ENCODE measurements at regions not wholly inside any gene's neighbourhood (a gene's known extent, or its start where the extent isn't known, plus 50 kb on each side); places are given as distances from the start of the nearest gene placed in this dataset.

DNA sequence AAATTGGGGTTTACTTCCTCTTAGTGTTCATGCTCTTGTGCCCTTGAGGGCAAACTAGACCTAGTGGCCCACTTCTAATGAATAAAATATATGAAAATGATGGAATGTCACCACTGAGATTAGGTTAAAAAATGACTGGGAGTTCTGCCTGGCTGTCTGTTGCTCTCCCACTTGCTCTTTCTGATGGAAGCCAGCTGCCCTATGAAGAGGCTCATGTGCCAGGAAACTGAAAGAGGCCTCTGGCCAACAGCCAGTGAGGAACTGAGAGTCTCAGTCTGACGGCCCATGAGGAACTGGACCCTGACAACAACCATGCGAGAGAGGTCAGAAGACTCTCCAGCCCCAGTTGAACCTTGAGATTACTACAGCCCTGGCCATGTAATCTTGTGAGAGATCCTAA, 107.1 kb upstream of the FHIT start:
- intact Hi-C loops (cut with DNase I; ENCODE audit: low total_unique reads): no loop called here
- TF ChIP-seq POLR2A (IDR thresholded peaks at IDR 0.05) (no peak), EP300 (IDR thresholded peaks at IDR 0.05) (no peak), POLR2AphosphoS5 (IDR thresholded peaks at IDR 0.05) (peak in 2 of 3 donors; percentile 22 to 49)
- TF ChIP-seq, protein P1, sequence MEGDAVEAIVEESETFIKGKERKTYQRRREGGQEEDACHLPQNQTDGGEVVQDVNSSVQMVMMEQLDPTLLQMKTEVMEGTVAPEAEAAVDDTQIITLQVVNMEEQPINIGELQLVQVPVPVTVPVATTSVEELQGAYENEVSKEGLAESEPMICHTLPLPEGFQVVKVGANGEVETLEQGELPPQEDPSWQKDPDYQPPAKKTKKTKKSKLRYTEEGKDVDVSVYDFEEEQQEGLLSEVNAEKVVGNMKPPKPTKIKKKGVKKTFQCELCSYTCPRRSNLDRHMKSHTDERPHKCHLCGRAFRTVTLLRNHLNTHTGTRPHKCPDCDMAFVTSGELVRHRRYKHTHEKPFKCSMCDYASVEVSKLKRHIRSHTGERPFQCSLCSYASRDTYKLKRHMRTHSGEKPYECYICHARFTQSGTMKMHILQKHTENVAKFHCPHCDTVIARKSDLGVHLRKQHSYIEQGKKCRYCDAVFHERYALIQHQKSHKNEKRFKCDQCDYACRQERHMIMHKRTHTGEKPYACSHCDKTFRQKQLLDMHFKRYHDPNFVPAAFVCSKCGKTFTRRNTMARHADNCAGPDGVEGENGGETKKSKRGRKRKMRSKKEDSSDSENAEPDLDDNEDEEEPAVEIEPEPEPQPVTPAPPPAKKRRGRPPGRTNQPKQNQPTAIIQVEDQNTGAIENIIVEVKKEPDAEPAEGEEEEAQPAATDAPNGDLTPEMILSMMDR (IDR thresholded peaks at IDR 0.05): no peak
- DNase-seq: peak; percentile 49 to 87
- H3K36me3 ChIP-seq: no peaks in the 10 kb centered on the region
- H3K27me3 ChIP-seq: no peaks in the 10 kb centered on the region
- no peak overlapping the region for H3K4me3 ChIP-seq
- no peaks in the 10 kb centered on the region for H3K9me3 ChIP-seq
- 9 to 38% (median 27%) methylated on average over 2 of the region's 2 CpGs for whole genome bisulfite sequencing, 5 donors
- H3K27ac ChIP-seq: no peak overlapping the region
- peaks cover 0 to 20% (median 11%) of the 10 kb centered on the region in 4 donors for H3K4me1 ChIP-seq

DNA sequence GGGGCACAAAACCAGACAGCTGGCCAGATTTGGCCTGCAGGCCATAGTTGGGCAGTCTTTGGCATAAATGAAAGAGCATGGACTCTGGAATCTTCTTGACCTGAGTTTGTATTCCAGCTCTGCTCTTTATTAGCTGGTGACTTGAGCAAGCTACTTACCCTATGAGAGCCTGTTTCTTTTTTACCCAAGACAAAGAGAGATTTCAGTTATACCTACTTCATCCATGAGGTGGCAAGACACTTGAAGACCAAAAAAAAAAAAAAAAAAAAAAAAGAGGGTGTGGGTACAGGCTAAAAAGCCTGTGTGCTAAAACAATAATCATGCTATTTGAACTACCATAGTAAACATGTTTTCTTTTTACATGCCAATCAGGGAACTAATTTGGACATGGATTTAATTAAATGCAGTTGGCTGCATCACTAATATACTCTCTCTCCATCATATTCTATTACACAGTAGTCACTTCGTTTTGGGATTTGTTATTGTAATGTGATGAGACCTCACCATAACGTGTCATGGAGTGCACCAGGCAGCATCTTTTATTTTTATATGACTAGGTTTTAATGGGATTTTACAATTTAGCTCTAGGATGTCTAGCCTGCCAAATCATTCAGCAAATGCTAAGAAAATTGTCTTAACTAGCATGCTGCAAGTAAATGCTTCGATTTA, 109.2 kb upstream of the FHIT start:
- Histone ChIP-seq H3K4me1 (peaks cover 0 to 20% (median 11%) of the 10 kb centered on the region in 4 donors), H3K36me3 (no peaks in the 10 kb centered on the region), H3K4me3 (no peak overlapping the region), H3K9me3 (peaks cover 0 to 5% (median 0%) of the 10 kb centered on the region in 4 donors), H3K27me3 (no peaks in the 10 kb centered on the region), H3K27ac (no peak overlapping the region)
- intact Hi-C loops (cut with DNase I; ENCODE audit: low total_unique reads): no loop called here
- TF ChIP-seq, protein P1 (IDR thresholded peaks at IDR 0.05): no peak
- TF ChIP-seq POLR2A (IDR thresholded peaks at IDR 0.05) (no peak), EP300 (IDR thresholded peaks at IDR 0.05) (no peak), POLR2AphosphoS5 (IDR thresholded peaks at IDR 0.05) (no peak)
- no peak for DNase-seq
- 55 to 73% (median 62%) methylated on average over 3 of the region's 3 CpGs for WGBS, 5 donors

DNA sequence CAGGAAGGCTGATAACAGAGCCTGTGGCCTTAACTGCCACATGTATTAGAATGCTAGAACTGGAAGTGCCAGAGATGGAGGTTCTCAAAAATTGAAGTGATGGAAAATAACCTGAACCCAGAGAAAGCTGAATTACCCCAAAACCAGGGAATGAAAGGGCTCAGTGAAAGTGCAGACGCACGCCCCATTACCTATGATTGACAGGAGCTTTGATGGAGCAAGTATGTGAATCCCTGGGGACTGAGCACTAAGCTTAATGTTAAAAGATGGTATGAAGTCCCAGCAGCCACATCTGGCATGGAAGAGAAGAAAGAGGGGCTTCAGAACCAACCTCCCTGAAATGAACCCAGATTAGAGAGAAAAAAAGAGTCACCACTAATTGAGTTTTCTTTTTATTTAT, 118.4 kb upstream of the FHIT start:
- WGBS, 5 donors: 79 to 92% (median 88%) methylated on average over 2 of the region's 2 CpGs
- H3K27ac ChIP-seq: no peak overlapping the region
- no peaks in the 10 kb centered on the region for H3K27me3 ChIP-seq
- intact Hi-C loops (cut with DNase I; ENCODE audit: low total_unique reads): no loop called here
- no peaks in the 10 kb centered on the region for H3K36me3 ChIP-seq
- H3K4me1 ChIP-seq: no peaks in the 10 kb centered on the region
- TF ChIP-seq, protein P1 (IDR thresholded peaks at IDR 0.05): no peak
- TF ChIP-seq EP300 (IDR thresholded peaks at IDR 0.05) (no peak), POLR2A (IDR thresholded peaks at IDR 0.05) (no peak), POLR2AphosphoS5 (IDR thresholded peaks at IDR 0.05) (no peak)
- H3K9me3 ChIP-seq: no peaks in the 10 kb centered on the region
- no peak for DNase-seq
- H3K4me3 ChIP-seq: no peak overlapping the region

DNA sequence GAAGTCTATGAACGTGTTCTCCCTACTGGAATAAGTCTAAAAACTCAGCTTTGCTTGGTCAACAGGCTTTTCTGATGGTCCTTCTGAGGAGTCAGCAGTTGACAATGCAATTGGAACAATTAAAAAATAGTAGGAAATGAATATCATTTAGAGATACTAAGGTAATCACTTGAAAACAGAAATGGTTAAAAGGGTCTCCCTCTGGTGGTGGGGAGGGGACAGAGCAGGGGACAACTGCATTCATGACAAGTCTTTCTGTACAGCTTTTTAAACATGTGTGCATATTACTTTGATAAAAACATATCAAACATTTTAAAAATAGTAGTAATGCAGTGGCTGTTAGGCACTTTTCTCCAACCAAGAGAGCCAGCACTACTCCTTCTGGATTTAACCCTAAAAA, 119.9 kb upstream of the FHIT start:
- Histone ChIP-seq H3K4me1 (no peaks in the 10 kb centered on the region), H3K27ac (no peak overlapping the region), H3K36me3 (no peaks in the 10 kb centered on the region), H3K4me3 (no peak overlapping the region), H3K9me3 (no peaks in the 10 kb centered on the region), H3K27me3 (no peaks in the 10 kb centered on the region)
- 70 to 86% (median 85%) methylated on average over 1 of the region's 1 CpG for WGBS, 5 donors
- intact Hi-C loops (cut with DNase I; ENCODE audit: low total_unique reads): no loop called here
- TF ChIP-seq POLR2A (IDR thresholded peaks at IDR 0.05): no peak
- TF ChIP-seq, protein P1 (IDR thresholded peaks at IDR 0.05): peak in 1 of 7 experiments; percentile 18
- TF ChIP-seq EP300 (IDR thresholded peaks at IDR 0.05): no peak
- peak in 1 of 2 donors; percentile 41 for DNase-seq

Data from stomach (tissue), 8 donors.